ENCODE measurements at regions not wholly inside any gene's neighbourhood (a gene's known extent, or its start where the extent isn't known, plus 50 kb on each side); places are given as distances from the start of the nearest gene placed in this dataset.

DNA sequence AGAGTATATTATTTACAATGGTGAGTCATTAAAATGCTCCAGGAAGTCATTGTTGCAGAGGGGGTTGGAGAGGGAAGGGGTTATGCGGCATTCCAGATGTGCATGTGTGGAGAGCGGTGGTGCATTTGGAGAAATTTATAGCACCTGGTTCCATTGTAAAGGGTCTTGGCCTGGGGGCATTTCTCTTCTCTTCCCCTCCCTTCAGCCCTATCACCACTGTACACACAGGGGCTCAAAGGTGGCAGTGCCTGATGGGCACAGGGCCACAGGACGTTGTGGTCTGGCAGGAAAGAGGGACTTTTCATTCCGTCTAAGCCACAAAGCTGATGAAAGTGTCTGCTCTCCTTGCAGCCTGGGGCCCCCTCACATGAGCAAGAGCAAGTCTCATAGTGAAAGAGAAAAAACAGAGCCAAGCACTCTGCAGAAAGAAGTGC is 442.4 kb upstream of the ZNF462 start:
- no peak for TF ChIP-seq POLR2A (IDR thresholded peaks at IDR 0.05)
- TF ChIP-seq, protein P1, sequence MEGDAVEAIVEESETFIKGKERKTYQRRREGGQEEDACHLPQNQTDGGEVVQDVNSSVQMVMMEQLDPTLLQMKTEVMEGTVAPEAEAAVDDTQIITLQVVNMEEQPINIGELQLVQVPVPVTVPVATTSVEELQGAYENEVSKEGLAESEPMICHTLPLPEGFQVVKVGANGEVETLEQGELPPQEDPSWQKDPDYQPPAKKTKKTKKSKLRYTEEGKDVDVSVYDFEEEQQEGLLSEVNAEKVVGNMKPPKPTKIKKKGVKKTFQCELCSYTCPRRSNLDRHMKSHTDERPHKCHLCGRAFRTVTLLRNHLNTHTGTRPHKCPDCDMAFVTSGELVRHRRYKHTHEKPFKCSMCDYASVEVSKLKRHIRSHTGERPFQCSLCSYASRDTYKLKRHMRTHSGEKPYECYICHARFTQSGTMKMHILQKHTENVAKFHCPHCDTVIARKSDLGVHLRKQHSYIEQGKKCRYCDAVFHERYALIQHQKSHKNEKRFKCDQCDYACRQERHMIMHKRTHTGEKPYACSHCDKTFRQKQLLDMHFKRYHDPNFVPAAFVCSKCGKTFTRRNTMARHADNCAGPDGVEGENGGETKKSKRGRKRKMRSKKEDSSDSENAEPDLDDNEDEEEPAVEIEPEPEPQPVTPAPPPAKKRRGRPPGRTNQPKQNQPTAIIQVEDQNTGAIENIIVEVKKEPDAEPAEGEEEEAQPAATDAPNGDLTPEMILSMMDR (IDR thresholded peaks at IDR 0.05), result no peak
